MCF 10A (cell line): ENCODE measurements at regions not wholly inside any gene's neighbourhood (a gene's known extent, or its start where the extent isn't known, plus 50 kb on each side); places are given as distances from the start of the nearest gene placed in this dataset.

Experiments
- BruUV-seq: library from RNA; stranded (reverse); fragments of 400-500 nt; replicated peaks from 2 replicates; lab custom pipeline; 2021; lab: Mats Ljungman, UMichigan
- CTCF ChIA-PET: fragments of 300-600 bp; sonication (Branson Sonifier 250); formaldehyde crosslinking; extraction: SDS; loops from one replicate; lab custom pipeline; 2021; ENCODE audit warnings: antibody characterized with exemption, inconsistent platforms; lab: Yijun Ruan, JAX
- POLR2A ChIA-PET: fragments of 300-600, 350-650 bp; sonication (Branson Sonifier 250); formaldehyde crosslinking; extraction: SDS; loops from one replicate; lab custom pipeline; 2020; ENCODE audit warnings: antibody characterized with exemption, inconsistent platforms; lab: Yijun Ruan, JAX
- DNase-seq: peaks from one replicate; pipeline ENCODE4 v3.0.0-alpha.2; 2018; ENCODE audit not compliant: unreplicated experiment
- H3K27ac Mint-ChIP-seq: one replicate; pipeline ENCODE4 v1.8.0; 2022; ENCODE audit warnings: mild to moderate bottlenecking, low read depth, mixed read lengths; ENCODE audit not compliant: unreplicated experiment
- H3K27me3 Mint-ChIP-seq: one replicate; pipeline ENCODE4 v1.8.0; 2022; ENCODE audit warnings: mixed read lengths; ENCODE audit not compliant: insufficient read depth, unreplicated experiment
- H3K36me3 Mint-ChIP-seq: one replicate; pipeline ENCODE4 v1.8.0; 2022; ENCODE audit warnings: mild to moderate bottlenecking, moderate library complexity, mixed read lengths; ENCODE audit not compliant: insufficient read depth, unreplicated experiment
- H3K4me1 Mint-ChIP-seq: one replicate; pipeline ENCODE4 v1.8.0; 2022; ENCODE audit warnings: mixed read lengths; ENCODE audit not compliant: insufficient read depth, unreplicated experiment
- H3K4me3 Mint-ChIP-seq: one replicate; pipeline ENCODE4 v1.8.0; 2022; ENCODE audit warnings: mild to moderate bottlenecking, moderate library complexity, mixed read lengths; ENCODE audit not compliant: unreplicated experiment
- H3K9me3 Mint-ChIP-seq: one replicate; pipeline ENCODE4 v1.8.0; 2022; ENCODE audit warnings: mixed read lengths; ENCODE audit not compliant: unreplicated experiment
- intact Hi-C: fragments of 100-400 bp; cut with micrococcal nuclease; formaldehyde crosslinking; loops from 2 replicates; pipeline ENCODE4 v1.14.1; 2022
- TF ChIP-seq, protein P1 (sequence below): fragments of 200-600 bp; IDR thresholded peaks from one replicate; pipeline ENCODE4 v1.8.0; 2022; ENCODE audit warnings: antibody characterized with exemption, mild to moderate bottlenecking; ENCODE audit not compliant: unreplicated experiment

DNA sequence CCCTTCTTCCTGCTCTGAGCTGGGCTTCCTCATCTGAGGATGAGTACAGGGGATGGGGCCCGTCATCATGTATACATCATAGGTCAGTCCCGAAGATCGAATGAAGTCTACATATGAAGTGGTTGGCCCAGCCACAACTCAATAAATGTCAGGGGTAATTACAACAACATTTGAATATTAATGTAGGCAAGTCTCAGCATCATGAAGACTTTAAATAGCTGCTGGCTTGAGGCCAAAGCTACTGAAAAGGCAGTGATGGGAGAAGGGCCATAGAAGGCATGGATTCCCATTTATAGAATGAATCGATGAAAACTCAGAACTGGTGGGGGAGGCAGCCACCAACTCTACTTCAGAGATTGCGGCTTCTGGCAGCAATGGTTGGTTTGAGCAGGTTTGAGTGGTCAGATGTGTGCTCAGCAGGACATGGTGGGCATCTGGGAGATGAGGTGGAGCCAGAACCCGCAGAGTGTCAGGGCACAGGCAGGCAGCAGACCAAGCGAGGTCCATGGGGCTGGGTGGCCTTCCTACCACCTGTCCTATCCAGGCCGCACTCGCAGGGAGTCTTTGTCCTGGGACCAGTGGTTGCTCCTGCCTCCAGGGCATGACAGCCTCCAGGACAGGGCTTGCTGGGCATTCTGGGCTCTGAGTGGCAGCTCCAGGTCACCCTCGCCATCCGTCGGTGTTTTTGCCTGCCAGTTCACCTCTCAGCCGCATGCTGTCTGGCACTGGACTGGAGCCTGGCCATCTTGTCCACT is 919.1 kb downstream of the TBC1D22A start:
- Mint-ChIP-seq H3K9me3 (peaks cover 31% of the 10 kb centered on the region), H3K27ac (no peak overlapping the region), H3K4me1 (no peaks in the 10 kb centered on the region), H3K4me3 (no peak overlapping the region), H3K27me3 (peaks cover 12% of the 10 kb centered on the region), H3K36me3 (peaks cover 4% of the 10 kb centered on the region)
- TF ChIP-seq, protein P1, sequence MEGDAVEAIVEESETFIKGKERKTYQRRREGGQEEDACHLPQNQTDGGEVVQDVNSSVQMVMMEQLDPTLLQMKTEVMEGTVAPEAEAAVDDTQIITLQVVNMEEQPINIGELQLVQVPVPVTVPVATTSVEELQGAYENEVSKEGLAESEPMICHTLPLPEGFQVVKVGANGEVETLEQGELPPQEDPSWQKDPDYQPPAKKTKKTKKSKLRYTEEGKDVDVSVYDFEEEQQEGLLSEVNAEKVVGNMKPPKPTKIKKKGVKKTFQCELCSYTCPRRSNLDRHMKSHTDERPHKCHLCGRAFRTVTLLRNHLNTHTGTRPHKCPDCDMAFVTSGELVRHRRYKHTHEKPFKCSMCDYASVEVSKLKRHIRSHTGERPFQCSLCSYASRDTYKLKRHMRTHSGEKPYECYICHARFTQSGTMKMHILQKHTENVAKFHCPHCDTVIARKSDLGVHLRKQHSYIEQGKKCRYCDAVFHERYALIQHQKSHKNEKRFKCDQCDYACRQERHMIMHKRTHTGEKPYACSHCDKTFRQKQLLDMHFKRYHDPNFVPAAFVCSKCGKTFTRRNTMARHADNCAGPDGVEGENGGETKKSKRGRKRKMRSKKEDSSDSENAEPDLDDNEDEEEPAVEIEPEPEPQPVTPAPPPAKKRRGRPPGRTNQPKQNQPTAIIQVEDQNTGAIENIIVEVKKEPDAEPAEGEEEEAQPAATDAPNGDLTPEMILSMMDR = no peak
- ChIA-PET POLR2A (no interaction called here), CTCF (no interaction called here)
- no peak for DNase-seq
- intact Hi-C loops = no loop called here
- BruUV-seq = no TSS peak

DNA sequence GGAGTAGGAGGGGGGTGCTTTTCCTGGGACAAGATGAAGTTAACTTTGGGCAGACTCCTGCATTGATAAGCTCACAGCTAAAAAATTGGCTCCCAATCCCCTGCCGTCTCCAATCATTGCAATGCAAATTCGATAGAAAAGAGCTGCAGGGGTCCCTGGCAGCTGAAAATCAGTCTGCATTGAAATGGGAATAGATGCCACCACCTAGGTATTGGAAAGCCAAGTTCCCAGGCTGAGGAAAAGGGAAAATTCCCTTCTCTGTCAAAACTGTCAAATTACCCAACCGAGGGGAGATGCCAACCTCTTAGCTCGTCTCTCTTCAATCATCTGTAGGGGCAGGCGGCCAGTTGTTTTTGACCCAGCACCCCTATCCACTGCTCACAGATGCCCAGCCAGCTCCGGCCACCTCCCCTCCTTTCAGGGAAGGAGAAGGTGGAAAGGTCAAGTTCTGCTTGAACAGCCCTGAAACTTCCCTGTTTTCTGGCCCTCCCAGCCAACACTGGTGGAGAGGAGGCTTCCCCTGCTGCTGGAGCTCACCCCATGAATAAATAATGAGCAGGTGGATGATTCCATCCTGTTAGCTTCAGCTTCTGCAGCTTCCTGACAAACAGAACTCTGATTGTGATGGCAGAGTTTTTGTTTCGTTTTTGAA is 916.3 kb downstream of the TBC1D22A start:
- peaks cover 18% of the 10 kb centered on the region for H3K9me3 Mint-ChIP-seq

DNA sequence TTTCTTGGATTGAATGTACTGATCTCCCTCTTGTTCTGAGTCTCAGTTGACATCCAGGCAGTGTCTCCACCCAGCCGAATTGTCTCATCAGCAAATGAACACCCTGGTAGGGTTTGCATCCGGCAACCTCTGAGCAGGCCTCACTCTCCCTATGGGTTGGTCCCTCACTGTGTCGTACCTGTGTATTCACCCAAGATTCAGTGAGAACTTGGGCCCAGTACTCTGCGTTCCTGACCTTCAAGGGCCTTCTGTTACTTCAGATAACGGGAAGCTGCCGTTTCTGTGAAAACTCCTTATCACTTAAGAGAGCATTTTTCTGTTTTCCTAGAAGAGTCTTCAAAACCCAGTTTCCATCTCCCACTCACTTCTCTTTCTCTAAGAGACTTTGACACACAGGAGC is 915.6 kb downstream of the TBC1D22A start:
- BruUV-seq = no TSS peak
- H3K4me3 Mint-ChIP-seq = no peak overlapping the region
- TF ChIP-seq, protein P1 = no peak
- ChIA-PET CTCF (interaction anchor here (0.6 to 0.7 kb wide), 2 partner anchors 395 to 1682 kb away, joined by 3 read pairs; no protein-coding TSS in a partner anchor), POLR2A (no interaction called here)
- no peaks in the 10 kb centered on the region for H3K36me3 Mint-ChIP-seq
- no peaks in the 10 kb centered on the region for H3K4me1 Mint-ChIP-seq
- no peak for DNase-seq
- peaks cover 12% of the 10 kb centered on the region for H3K27me3 Mint-ChIP-seq
- intact Hi-C loops = no loop called here
- H3K9me3 Mint-ChIP-seq = peaks cover 14% of the 10 kb centered on the region
- no peak overlapping the region for H3K27ac Mint-ChIP-seq

More for the DNA sequence above, 916.3 kb downstream of the TBC1D22A start:
- ChIA-PET POLR2A (no interaction called here), CTCF (interaction anchor here (0.6 to 0.7 kb wide), 2 partner anchors 35 to 1683 kb away, joined by 3 read pairs; no protein-coding TSS in a partner anchor)
- DNase-seq = no peak
- H3K4me1 Mint-ChIP-seq = no peaks in the 10 kb centered on the region
- no peak overlapping the region for H3K4me3 Mint-ChIP-seq
- no peak overlapping the region for H3K27ac Mint-ChIP-seq
- TF ChIP-seq, protein P1 = no peak
- H3K27me3 Mint-ChIP-seq = peaks cover 12% of the 10 kb centered on the region
- H3K36me3 Mint-ChIP-seq = no peaks in the 10 kb centered on the region
- intact Hi-C loops = no loop called here
- no TSS peak for BruUV-seq

DNA sequence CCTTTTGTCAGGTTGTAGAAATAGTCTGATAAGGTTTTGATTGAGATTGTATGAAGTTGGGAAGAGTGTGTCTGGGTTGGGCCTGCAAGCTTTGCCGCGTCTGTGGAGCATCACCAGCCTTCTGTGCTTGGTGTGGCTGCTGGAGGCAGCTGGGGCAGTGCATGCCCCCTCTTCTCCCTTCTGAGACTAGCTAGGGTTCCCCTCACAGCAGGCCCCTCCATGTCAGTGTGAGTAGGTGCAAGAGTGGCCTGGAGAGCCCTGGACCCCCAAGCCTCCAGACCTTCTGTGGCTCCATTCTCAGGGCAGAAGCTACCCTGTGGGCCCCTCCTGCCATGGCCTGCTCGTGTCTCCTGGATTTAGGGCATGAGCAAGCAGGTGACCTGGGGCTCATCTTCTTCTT is 914.2 kb downstream of the TBC1D22A start:
- DNase-seq = no peak
- TF ChIP-seq, protein P1 = no peak
- peaks cover 14% of the 10 kb centered on the region for H3K9me3 Mint-ChIP-seq
- ChIA-PET POLR2A (no interaction called here), CTCF (no interaction called here)
- no peaks in the 10 kb centered on the region for H3K4me1 Mint-ChIP-seq
- BruUV-seq = no TSS peak
- H3K27ac Mint-ChIP-seq = no peak overlapping the region
- H3K4me3 Mint-ChIP-seq = no peak overlapping the region
- H3K27me3 Mint-ChIP-seq = peaks cover 12% of the 10 kb centered on the region
- intact Hi-C loops = no loop called here
- H3K36me3 Mint-ChIP-seq = no peaks in the 10 kb centered on the region
